ENCODE measurements at regions not wholly inside any gene's neighbourhood (a gene's known extent, or its start where the extent isn't known, plus 50 kb on each side); places are given as distances from the start of the nearest gene placed in this dataset.

DNA sequence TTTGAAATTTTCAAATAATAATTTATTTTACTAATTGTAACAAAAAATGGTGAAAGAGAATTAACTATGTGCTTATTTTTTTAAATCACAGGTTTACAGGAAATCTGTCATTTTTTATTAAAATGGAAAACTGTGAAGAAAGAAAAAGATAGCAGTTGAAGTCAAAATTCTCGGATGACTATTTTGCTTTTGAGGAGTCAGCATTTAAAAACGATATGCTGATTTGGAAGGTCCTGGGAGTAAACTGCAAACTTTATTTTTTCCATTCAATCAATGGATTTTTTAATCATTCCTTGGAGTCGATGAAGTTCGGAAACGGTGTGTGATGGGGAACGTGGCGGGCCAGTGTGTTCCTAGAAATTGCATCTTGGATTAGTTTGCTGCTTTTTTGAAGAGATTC lies 258.9 kb upstream of the NAV3 start:
- no peak for DNase-seq (ENCODE audit: low read depth)

DNA sequence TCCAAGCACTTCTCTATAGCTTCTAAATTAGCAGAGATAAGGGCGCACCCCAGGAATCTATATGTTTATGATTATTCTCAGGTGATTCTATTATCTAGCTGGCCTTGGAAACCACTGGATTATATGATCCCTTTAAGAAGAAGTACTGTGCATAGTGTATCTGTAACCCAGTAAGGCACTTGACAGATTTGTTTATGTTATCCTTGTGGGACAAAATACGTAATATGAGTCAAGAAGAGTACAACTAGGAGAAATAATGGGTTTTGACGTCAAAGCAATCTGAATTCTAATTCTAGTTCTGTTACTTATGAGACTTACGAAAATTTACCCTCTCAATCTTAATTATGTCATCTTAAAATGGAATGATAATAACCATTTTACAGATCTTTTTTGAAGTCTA lies 259.6 kb upstream of the NAV3 start:
- DNase-seq (ENCODE audit: low read depth): no peak

DNA sequence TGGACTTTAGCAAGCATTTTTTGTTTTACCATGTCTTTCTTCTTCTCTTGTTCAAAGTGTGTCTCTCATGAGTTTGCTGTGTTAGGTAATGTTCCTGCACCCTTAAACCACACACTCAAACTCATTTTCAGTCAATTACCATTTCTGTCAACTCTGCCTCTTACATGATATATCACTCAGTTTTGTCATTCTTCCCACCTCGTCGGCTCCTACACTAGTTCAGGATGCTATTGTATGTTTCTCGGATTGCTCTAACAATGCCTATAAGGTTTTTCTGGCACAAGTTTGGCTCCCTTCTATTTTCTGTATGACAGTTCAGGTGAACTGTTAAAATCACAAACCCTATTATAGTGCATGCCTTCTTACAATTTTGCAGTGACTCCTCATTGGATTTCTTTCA lies 260.8 kb upstream of the NAV3 start:
- no peak for DNase-seq (ENCODE audit: low read depth)

DNA sequence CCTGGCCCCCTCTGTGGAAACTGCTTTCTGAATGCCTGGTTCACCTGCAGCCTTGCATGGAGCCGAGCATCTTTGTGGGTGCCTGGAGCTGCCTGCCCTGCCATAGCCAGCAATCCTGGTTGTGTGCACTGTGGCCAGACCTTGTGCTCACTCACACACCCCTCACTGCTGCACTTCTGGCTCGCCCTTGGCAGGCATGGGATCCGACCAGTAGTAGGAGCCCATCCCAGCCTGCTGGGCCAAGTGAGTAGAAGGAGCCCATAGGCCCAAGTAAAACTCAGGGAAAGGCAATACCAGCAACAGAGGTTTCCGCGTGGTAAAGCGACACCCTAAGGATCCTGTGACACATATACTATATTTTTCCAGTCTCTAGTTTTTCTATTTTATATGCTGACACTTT lies 270.0 kb upstream of the NAV3 start:
- no peak for DNase-seq (ENCODE audit: low read depth)

DNA sequence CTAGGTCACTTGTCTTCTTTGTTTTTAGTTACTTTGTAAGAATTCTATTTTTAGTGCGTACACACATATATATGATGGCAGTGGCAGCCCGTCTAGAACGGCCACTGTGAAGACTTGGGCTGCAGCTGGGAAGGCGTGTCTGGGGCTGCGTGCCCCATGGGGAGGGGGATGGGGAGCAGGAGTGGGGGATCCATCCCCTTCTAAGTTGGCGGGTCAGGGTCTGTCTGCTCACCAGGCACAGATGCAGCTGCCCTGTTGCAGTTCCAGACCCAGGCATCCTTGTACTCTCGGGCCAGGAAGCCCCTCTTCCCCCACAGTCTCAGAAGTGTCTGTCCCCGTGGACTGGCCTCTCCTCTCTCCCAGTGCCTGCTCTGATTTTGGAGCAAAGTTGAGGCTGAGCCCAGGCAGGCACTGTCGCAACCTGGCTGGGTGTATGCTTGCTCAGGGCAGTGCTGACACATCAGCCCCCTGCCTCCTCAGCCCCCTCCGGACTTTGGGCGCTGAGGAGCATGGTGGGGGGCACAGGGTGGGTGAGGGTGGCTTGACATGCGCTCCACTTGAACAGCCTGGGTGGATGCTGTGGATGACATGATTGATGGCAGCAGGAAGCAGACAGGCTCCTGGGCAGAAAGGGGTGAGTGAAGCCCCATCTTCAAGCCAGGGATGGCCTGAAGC lies 271.2 kb upstream of the NAV3 start:
- DNase-seq (ENCODE audit: low read depth): no peak

DNA sequence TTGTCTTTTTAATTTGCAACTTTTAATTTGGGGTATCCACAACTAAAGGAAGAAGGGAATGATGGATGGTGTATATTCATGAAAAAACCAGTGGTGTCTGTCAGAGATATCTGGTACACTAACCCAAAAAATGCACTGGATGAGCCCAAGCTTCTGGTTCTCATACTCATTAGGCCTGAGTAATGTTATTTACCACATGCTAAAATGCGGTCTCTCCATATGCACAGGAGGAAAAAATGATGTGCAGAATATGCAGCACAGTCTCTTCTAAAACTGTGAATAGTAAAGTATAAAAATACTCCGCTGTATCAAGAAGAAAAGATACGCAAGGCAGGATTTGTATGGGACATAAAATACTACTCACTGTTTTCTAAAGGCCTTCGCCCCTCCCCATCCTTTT lies 275.6 kb upstream of the NAV3 start:
- DNase-seq (ENCODE audit: low read depth): no peak

DNA sequence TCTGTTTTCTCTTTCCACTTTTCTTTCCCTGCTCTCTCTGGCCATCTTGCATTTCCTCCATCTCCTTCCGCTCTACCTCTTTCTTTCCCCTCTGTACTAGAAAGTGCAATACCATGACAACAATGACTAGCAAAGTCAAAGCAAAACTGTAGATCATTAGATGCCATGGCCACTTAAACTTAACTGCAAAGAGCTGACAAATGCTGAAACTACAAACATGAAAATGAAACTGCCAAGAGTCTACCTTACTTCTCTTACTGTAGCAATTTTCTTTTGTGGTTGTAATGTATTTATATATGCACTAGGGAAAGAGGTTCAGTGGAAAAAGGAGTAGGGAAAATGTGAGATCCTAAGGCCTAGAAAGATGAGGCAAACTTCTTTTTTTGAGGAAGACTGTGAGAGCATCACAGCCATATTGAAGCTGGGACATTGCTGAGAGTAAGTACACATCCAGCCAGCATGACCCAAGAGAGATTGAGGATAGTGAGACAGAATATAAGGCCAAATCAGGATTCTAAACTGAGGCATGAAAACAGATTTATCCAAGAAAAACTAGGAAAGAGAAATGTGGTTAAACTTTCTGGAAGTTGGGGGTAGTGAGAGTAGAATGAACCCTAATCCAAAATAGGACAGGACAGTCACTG lies 276.6 kb upstream of the NAV3 start:
- no peak for DNase-seq (ENCODE audit: low read depth)

DNA sequence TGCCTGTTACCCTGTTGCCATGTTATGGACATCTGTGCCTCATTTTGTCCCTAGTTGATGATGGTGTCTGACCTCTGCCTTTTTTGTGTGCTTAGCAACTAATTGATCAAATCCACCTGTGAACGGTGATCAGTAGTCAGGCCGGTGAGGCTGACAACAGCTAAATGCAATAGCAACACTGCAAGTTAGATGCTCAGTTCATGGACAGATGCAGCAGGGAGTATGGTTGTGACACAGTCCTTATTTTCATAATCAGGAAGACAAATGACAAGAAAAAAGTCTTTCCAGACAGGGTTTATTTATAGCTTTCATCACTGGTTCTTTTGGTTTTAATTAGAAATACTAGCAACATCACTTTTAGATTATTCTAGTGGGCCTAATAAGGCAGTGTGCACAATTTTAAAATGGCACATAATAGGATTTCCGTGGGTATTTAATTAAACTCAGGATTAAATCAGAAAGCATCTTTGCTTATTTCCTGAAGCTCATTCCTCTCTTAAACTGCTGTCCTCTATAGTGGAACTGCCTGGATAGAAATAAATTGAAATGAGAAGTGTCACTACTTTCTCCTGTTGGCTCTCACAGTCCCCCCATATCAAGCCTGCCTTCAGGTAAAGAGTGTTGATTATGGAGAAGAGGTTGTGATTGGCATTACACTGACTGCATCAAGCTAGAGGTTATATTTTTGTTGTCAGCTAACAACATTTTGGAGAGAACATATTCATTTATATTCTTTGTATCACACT lies 281.1 kb upstream of the NAV3 start:
- DNase-seq (ENCODE audit: low read depth): no peak

DNA sequence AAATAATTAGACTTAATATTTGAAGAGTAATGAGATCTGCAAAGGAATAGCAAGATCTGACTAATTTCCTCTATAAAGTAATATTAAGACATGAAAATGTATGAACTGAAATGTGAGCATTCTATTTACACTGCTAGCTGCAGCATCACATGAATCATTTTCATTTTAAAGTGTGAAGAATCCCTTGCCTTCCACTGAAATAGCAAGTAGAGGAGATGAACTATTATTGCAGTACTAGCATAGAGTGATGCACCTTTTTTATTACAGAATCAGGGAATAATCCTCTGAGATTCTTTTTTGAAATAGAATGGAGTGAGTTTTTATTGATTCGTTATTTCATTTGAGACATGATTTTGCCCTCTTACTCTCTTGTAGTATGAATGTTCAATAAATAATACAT lies 281.9 kb upstream of the NAV3 start:
- no peak for DNase-seq (ENCODE audit: low read depth)

DNA sequence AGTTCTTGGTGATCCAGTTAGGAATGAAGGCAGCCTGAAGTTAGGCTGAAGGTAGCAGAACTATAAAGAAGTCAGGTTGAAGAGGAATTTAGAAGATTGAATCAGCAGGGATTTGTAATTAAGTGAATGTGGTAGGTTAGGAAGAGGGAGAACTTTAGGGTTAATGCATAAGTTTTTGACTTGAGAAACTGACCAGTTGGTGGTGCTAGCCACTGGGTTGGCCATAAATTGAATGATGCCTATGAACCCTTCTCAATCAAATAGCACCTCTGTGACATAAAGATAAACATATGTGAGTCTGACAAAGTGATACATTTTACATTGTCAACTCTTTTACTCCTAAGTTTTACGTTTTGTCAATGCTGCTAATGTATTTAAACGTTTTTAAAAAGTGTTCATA lies 290.6 kb upstream of the NAV3 start:
- no peak for DNase-seq (ENCODE audit: low read depth)

DNA sequence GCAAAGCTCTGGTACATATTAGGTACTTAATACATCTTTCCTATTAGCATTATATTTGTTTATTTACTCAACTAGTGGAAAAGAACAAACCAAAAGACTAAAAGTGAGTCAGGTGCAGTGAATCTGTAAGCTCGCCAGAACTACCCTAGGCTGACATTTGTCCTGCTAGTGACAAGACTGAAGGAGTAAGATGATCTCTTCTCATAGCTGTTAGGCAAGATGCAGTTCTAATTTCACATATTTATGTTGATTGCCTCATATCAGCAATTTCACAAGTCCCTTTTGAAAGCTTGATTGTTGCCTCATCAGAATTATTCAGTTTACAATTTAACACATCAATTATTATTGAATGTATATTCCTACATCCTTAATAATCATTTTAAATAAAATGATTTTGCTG lies 293.0 kb upstream of the NAV3 start:
- peak; percentile 2 for DNase-seq (ENCODE audit: low read depth)

DNA sequence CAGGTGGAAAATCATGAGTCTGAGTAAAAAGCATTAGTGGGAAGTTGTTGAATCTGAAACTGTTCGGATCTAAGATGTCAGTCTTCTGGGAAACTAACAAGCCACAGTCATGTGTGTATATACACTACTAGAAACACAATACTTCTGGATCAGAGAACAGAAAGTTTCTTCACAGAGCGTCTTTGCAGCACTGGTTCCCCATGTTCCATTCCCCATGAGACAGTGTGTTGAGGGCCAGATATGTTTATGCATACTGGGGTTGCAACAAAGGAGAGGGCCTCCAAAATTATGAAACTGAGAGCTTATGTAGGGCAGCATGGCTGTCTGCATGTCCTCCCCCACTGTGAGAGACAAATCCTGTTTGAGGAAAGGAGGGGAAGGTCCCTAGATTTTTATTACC lies 295.0 kb upstream of the NAV3 start:
- DNase-seq (ENCODE audit: low read depth): no peak

DNA sequence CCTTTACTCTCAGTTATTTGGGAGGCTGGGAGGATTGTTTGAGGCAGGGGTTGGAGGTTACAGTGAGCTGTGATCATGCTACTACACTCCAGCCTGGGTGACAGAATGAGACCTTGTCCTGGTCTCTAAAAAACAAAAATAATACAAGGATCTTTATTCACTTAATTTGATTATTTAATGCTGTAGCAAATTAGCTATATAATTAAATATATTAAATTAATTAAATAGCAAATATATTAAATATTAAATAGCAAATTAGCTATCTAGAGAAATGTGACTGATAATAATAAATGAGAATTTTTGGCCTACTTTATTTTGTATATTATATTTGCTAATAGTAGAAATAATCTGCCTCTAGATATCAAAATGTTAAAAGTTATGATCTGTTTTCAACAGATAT lies 298.8 kb upstream of the NAV3 start:
- no peak for DNase-seq (ENCODE audit: low read depth)

DNA sequence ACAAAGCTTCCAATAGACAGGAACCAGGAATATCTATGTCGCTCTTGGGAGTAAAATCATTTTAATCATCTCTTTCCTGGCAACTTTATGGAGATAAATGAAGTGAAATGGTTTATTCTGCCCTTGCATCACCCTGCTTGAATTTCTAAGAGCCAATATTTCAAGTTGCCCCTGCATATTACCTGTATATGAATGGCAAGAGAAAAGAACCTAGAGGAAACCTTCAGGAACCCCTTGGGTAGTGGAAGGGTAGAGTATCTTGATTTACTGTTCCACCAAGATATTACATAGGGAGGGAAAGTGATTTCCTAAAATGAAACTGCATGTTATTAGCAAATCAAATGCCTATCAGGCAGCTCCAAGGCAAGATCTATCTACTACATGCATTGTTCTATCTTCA lies 308.4 kb upstream of the NAV3 start:
- no peak for DNase-seq (ENCODE audit: low read depth)

DNA sequence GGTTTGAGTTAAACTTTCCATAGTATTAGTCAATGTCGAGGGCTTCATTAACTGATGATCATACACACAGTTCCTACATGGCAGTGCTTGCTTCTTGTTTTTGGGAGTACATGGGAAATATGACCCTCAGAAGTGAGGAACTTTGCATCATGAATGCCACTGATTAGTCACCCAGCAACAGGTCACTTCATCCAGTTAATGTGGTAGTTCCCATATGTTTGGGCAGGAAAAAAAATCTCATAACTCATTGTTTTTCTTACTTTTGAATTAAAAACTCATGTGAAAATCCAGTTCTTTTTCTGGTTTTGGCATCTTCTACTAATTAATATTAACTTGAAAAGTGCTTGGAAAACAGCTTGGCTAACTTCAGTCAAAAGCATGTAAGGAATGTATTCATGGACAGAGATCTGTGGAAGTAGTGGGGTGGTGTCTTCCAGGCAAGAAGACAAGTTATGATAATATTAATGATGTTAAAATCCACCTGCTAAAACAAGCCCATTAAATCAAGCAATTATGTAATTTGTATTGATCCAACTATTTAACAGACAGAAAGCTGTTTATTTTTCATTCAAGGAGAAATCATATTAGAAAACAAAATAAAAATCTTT lies 309.1 kb upstream of the NAV3 start:
- peak; percentile 35 for DNase-seq (ENCODE audit: low read depth)

DNA sequence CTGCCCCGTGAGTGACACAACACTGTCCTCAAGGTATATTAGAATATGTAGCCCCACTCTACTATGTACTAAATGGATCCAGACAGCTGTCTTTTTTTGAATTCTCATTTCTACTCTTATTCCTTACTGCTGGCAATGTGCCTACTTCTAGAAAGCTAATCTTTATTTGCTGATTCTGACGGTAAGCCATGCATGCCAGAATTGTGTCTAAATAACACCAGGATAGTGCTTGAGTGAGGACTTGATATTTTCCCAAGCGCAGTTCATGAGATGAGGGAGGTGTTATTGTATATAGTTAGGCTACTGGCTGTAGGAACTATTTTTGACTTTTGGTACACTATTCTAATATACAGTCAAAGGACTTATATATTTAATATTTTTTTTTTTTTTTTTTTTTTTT lies 316.2 kb upstream of the NAV3 start:
- no peak for DNase-seq (ENCODE audit: low read depth)

DNA sequence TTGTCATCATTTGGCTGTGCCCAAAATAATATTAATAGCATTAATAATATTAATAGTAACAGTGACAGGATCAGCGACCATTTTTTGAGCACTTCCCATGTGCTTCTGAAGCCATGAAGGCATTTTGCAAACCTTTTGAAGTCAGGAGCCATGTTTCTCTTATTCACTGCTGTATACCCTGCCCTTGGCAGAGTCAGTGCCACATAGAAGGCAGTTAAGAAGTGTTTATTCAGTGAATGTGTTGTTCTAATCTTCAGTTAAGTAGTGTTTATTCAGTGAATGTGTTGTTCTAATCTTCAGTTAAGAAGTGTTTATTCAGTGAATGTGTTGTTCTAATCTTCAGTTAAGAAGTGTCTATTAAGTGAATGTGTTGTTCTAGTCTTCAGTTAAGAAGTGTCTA lies 319.7 kb upstream of the NAV3 start:
- no peak for DNase-seq (ENCODE audit: low read depth)

DNA sequence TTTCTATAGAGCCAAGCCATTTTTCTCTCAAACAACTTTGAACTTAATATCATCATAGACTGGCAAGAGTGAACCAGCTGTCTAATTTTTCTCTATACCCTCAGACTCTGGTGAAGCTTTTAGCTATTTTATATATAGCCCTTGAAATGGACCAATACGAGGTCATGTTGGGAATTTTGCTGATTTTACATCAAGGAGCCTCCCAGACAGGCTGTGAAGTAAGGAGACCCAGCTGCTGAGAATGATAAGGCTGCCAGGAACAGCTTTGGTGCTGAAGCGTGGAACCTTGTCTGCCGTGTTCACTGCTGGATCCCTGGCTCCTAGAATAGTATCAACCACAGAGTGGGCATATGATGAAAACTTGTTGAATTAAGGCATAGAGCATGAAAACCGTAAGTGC lies 326.2 kb upstream of the NAV3 start:
- DNase-seq (ENCODE audit: low read depth): no peak

DNA sequence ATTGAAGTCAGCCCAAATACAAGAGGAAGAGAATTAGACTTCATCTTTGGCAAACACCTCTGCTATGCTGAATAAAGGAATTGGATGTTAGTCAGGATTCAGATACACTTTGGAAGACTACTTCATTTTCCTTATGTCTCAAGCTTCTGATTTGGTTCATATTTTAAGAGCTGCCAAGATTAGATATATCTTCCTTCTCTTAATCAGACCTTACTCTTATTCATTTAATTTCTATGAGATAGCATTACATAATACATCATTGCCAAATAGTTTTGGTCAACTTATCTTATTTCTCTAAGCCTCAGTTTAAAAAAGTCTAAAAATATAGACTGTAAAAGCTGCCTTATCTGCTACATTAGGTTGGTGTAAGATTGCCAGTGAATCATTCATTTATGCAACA lies 330.6 kb upstream of the NAV3 start:
- DNase-seq (ENCODE audit: low read depth): no peak

DNA sequence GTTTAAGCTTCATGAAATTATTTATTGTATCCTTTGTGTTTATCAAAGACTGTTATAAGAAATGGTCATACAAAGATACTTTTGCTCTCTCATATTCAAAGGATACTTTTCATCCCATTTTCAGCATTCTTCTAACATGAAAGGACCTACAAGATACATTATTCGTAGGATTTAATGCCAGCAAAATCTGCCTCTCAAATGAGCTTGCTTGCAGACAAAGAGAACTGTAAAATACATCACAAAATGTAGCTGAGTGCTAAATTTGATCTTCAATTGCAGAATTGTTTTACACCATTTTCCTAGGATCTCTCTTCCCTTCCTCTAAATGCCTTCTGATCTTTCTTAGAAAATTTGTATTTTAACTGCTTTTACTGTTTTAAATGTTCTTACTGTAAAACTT lies 333.0 kb upstream of the NAV3 start:
- no peak for DNase-seq (ENCODE audit: low read depth)

DNA sequence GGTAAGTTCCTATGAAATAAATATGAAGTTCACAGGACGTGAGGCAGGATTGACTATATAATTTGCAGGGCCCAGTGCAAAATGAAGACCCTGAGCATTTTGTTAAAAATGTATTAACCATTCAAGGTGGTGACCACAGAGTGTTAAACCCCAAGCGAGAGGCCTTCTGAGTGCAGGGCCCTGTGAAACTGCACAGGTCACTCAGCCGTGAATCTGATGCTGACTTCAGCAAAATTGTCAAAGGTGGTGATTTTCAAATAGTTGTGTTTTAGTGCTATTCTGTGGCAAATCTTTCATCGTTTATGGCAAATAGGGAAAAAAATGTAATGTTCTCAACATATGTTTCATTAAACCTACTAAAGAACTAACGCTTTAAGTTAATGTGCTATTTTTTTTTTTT lies 334.0 kb upstream of the NAV3 start:
- DNase-seq (ENCODE audit: low read depth): no peak

DNA sequence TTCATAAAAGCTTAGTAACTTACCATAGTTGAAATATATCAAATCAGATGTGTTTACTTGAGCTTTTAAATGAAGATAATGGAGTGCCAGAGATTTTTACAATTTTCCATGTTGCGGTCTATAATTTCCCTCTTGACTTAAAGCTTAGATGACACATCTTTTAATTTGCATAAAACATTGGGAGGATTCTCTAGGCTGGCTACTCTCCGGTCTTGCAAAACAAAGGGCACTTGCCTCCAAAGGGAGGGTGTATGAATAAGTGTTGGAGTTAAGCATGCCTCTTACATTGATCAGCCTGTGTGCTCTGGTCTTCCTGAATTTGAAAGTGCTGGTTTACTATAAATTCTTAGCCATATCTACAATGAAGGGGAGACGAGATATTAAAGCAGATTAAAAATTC lies 336.4 kb upstream of the NAV3 start:
- no peak for DNase-seq (ENCODE audit: low read depth)
